ENCODE measurements at regions not wholly inside any gene's neighbourhood (a gene's known extent, or its start where the extent isn't known, plus 50 kb on each side); places are given as distances from the start of the nearest gene placed in this dataset.
A peak's percentile ranks its signal among the peaks of the same experiment; 100 is the strongest.

DNA sequence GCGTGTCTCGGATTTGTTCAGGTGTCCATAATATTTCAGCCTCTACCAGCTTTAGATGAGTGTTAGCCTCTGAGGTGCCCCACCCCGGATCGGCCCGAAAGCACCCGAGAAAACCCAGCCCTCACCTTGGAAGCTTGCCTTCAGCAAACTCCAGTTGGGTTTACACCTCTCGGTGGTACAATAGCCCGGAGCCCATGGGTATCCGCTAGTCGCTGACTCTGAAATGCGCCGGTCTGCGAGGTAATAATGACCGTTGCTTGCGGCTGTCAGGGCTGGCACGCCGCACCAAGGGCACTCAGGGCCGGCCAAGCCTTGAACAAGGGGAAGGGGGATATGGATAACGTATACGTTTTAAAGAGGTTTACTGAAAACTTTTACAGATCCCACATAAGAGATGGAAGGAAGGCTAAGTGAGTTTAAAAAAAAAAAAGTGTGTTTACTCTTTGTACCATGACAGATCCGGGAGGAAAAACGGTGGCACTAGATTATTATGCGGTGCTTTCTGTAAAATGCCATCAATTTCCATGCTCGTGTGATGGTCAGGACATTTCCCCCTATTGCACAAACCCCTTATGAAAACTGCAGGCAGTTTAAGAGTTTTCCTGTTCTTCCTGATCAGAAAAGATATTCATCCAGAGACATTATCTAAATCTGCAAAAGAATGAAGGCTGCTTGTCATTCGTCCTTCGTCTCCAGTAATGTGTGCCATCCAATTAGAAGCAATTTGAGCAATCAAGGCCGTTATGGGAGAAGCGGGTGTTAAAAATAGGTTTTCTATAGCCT is 124.2 kb downstream of the TMEM161B start:
- ChIA-PET POLR2A (no interaction called here), CTCF (no interaction called here)
- H3K4me1 Mint-ChIP-seq = peaks cover 20% of the 10 kb centered on the region
- H3K36me3 Mint-ChIP-seq (ENCODE audit: low read depth) = peaks cover 4% of the 10 kb centered on the region
- no peak overlapping the region for H3K4me3 Mint-ChIP-seq
- no peak for DNase-seq
- no peak overlapping the region for H3K27ac Mint-ChIP-seq
- no peaks in the 10 kb centered on the region for H3K9me3 Mint-ChIP-seq
- H3K27me3 Mint-ChIP-seq = peaks cover 23% of the 10 kb centered on the region

DNA sequence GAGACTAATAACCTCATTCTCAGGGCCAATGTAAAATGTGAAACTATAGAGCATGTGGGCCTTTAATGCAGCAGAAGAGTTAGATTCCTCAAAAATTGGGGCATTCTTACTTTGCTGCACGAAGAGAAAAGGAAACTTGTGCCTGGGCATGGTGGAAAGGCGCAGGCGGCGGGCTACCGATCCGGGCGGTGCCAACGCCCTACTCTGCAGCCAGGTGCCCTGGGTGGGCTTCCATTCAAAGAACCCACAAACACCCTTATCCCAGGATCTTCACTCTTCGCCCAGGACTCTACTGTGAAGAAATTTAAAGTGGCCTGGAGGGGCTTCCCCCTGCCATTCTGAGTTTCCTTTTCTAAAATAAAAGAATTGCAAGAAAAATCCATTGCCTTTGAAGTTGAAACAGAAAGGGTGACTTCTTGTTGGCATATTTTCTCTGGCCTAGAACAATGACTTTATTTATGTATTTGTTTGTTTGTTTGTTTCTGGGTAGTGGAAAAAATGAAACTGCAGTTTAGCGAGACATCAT is 124.9 kb downstream of the TMEM161B start:
- no peak overlapping the region for H3K27ac Mint-ChIP-seq
- no peak overlapping the region for H3K4me3 Mint-ChIP-seq
- H3K9me3 Mint-ChIP-seq = no peaks in the 10 kb centered on the region
- H3K36me3 Mint-ChIP-seq (ENCODE audit: low read depth) = peaks cover 4% of the 10 kb centered on the region
- ChIA-PET CTCF (no interaction called here), POLR2A (interaction anchor here (0.6 kb wide), 1 partner anchor 289 kb away, joined by 5 read pairs; no protein-coding TSS in a partner anchor)
- no peak for DNase-seq
- peaks cover 20% of the 10 kb centered on the region for H3K4me1 Mint-ChIP-seq
- H3K27me3 Mint-ChIP-seq = peaks cover 24% of the 10 kb centered on the region

DNA sequence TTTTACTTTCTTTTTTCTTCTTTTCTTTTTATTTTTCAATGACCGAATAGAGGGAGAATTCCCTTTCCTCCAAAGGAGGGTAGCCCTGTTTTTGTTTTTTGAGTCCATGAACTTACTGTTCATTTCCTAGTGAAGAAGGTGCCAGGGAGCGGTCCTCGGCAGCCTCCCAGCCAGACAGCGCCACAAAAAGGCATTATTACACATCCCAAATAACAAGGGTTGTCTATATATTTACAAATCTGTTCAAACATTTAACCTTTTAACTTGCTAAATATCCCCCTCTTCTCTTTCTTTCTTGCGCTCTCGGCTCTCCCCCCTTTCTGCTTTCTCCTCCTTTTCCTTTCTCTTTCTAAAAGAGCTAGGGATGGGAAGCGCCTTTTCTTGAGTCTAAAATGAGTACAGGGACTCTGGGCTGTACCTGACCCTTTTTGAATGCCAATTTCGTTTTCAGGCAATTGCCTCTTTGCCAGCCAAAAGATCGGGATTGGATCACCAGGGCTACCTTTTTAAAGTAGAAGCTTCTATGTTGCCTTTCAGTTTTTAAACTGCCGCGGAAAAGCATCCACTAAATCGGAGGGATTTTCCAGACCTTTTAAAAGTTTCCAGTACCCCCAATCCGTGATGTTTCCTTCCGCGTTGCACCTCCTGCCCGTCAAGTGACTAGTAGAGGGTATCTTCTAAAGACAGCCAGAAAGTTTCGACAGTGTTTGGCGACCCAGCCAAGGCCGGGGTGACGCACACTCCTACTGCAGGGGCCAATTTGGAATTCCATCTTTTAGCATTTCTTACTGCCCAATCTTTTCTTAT is 125.6 kb downstream of the TMEM161B start:
- Mint-ChIP-seq H3K36me3 (ENCODE audit: low read depth) (peaks cover 4% of the 10 kb centered on the region), H3K9me3 (no peaks in the 10 kb centered on the region), H3K4me1 (peaks cover 20% of the 10 kb centered on the region), H3K27me3 (peaks cover 19% of the 10 kb centered on the region), H3K27ac (no peak overlapping the region), H3K4me3 (no peak overlapping the region)
- DNase-seq = no peak
- ChIA-PET POLR2A (interaction anchor here (0.6 to 0.7 kb wide), 2 partner anchors 60 to 290 kb away, joined by 3 to 5 read pairs; no protein-coding TSS in a partner anchor), CTCF (no interaction called here)

DNA sequence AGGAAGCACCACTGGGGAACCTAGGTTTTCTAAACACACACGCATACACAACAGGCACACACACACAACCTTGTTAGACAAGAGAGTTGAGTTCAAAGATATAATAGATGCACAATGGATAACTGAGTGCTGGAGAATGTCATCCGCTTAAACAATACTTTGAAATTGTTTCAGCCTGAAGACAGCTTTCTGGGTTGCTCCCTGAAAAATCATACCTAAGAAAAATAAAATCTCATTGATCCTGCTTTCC is 126.1 kb downstream of the TMEM161B start:
- Mint-ChIP-seq H3K4me3 (no peak overlapping the region), H3K4me1 (peaks cover 20% of the 10 kb centered on the region), H3K36me3 (ENCODE audit: low read depth) (peaks cover 4% of the 10 kb centered on the region), H3K9me3 (no peaks in the 10 kb centered on the region), H3K27ac (no peak overlapping the region), H3K27me3 (peaks cover 14% of the 10 kb centered on the region)
- no peak for DNase-seq
- POLR2A ChIA-PET = interaction anchor here (0.7 kb wide), 1 partner anchor 61 kb away, joined by 3 read pairs; no protein-coding TSS in a partner anchor
- CTCF ChIA-PET = no interaction called here

DNA sequence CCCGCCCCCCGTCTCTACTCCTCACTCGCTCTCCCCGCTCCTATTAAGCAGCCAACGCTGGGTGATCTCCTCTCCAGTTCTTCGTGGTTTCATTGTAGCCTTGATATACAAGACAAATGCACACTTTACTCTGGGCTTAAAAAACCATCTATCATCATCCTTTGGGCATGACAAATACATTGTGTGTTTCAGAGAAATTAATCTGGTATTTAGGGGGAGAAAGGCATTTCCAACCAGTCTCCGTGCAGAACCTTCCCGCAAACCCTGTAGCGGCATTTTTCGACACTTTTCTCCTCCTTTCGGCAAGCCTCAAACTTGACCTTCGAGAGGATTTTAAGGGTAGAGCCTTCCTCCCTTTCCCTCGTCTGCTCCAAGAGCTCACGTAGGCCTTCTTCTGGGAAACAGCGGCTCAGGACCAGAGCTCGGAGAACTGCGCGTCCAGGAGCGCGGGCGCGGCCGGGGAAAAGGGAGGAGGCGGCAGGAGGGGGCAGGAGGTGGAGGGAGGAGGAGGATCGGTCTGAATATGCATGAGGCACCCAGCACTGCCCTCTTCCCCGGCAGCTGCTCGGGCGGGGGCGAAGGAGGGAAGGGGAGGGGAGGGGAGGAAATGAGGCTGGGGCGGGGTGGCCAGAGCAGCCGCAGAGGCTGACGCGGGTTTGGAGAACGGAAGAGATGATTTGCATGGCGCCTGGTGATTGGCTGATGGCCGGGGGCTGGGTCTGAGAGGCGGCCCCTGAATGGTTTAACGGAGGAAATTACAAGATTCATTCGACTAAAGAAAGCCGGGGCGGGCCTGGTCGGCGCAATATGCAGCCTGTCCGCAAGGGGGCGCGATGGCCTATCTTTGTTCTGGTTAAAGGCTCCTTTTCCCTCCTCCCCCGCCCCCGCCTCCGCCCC is 127.5 kb downstream of the TMEM161B start:
- DNase-seq = peak; percentile 91
- no peaks in the 10 kb centered on the region for H3K9me3 Mint-ChIP-seq
- ChIA-PET CTCF (interaction anchor here (0.6 kb wide), 1 partner anchor 47 kb away, joined by 3 read pairs; no protein-coding TSS in a partner anchor), POLR2A (no interaction called here)
- no peak overlapping the region for H3K27ac Mint-ChIP-seq
- H3K27me3 Mint-ChIP-seq = peaks cover 13% of the 10 kb centered on the region
- peaks cover 4% of the 10 kb centered on the region for H3K36me3 Mint-ChIP-seq (ENCODE audit: low read depth)
- H3K4me3 Mint-ChIP-seq = no peak overlapping the region
- H3K4me1 Mint-ChIP-seq = peaks cover 20% of the 10 kb centered on the region

DNA sequence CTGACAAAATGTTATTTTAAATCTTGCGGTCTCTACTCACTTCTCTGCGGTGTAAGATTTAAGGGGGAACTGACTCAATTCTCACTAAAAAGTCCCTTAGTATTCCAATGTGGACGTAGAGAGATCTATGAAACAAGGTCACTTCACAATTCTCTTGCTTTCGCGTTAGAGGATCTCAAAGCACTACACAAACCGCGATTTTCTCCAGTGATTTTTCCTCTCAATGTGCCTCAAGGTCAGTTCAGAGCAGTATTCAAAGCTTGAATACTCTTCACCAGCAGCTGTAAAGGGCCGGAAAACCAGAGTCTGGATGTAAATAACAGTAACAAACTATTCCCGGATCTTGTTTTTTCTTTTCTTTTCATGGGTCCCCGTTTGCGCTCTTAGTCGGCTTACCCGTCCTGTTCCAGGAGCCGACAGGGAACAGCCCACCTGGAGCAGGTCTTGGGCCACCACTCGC is 128.2 kb downstream of the TMEM161B start:
- peaks cover 15% of the 10 kb centered on the region for H3K27me3 Mint-ChIP-seq
- H3K36me3 Mint-ChIP-seq (ENCODE audit: low read depth) = peaks cover 4% of the 10 kb centered on the region
- POLR2A ChIA-PET = no interaction called here
- no peaks in the 10 kb centered on the region for H3K9me3 Mint-ChIP-seq
- H3K4me1 Mint-ChIP-seq = peaks cover 14% of the 10 kb centered on the region
- CTCF ChIA-PET = interaction anchor here (0.6 kb wide), 1 partner anchor 47 kb away, joined by 3 read pairs; no protein-coding TSS in a partner anchor
- no peak overlapping the region for H3K27ac Mint-ChIP-seq
- no peak overlapping the region for H3K4me3 Mint-ChIP-seq
- DNase-seq = no peak

DNA sequence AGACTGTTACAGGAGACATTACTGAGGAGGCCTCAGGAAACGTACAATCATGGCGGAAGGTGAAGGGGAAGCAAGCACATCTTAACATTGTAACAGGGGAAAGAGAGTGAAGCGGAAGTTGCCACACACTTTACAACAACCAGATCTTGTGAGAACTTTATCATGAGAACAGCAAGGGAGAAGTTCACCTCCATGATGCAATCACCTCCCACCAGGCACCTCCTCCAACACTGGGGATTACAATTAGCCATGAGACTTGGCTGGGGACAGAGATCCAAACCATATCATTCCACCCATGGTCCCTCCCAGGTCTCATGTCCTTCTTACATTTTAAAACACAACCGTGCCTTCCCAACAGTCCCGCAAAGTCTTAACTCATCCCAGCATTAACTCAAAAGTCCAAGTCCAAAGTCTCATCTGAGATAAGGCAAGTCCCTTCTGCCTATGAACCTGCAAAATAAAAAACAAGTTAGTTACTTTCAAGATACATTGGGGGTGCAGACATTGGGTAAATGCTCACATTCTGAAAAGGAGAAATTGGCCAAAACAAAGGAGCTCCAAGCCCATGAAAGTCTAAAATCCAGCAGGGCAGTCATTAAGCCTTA is 138.3 kb downstream of the TMEM161B start:
- no peak for DNase-seq
- Mint-ChIP-seq H3K4me3 (no peak overlapping the region), H3K4me1 (no peaks in the 10 kb centered on the region), H3K9me3 (no peaks in the 10 kb centered on the region), H3K27me3 (peaks cover 9% of the 10 kb centered on the region), H3K27ac (no peak overlapping the region), H3K36me3 (ENCODE audit: low read depth) (no peaks in the 10 kb centered on the region)
- POLR2A ChIA-PET = no interaction called here
- CTCF ChIA-PET = no interaction called here

DNA sequence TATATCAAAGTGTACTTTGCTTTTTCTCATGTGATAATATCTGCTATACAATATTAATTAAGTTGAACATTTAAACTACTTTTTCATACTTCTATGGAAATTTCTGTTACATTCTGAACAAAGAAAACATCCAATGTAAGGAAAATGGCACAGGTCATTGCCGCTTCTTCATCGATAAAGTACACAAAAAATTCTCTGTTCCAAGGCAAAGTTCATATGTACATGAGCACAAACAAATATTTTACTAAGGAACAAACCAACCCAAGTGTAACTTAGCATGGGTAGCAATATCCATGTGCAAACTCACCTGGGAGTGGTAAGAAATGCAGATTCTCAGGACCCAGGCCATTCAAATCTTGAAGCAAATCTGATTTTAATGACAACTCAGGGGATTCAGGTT is 139.8 kb downstream of the TMEM161B start:
- Mint-ChIP-seq H3K4me1 (no peaks in the 10 kb centered on the region), H3K9me3 (no peaks in the 10 kb centered on the region), H3K4me3 (no peak overlapping the region), H3K27ac (no peak overlapping the region), H3K36me3 (ENCODE audit: low read depth) (no peaks in the 10 kb centered on the region), H3K27me3 (peaks cover 9% of the 10 kb centered on the region)
- ChIA-PET CTCF (no interaction called here), POLR2A (no interaction called here)
- DNase-seq = no peak

DNA sequence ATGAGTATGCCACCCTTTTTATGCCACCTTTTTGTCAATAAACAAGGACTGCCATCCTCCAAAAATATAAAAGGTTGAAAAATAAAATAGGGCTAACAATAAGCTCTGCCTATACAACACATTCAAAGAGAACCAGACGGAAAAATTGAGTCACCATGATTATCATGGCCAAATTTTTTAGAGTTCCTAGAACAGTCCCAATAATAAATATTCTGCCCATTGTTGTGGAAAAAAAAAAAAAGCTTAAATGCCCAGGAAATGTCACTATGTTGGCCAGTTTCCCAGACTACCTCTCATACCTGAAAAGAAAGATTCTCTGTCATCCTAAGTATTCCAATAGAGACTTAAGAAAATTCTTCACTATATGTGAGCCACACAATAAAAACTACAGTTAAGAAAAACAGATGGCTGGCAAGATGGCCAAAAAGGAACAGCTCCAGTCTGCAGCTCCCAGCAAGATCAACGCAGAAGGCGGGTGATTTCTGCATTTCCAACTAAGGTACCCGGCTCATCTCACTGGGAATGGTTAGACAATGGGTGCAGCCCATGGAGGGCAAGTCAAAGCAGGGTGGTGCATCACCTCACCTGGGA is 149.0 kb downstream of the TMEM161B start:
- no peak overlapping the region for H3K27ac Mint-ChIP-seq
- DNase-seq = no peak
- POLR2A ChIA-PET = no interaction called here
- CTCF ChIA-PET = interaction anchor here (0.7 kb wide), 1 partner anchor 219 kb away, joined by 3 read pairs; no protein-coding TSS in a partner anchor
- H3K27me3 Mint-ChIP-seq = peaks cover 8% of the 10 kb centered on the region
- no peaks in the 10 kb centered on the region for H3K36me3 Mint-ChIP-seq (ENCODE audit: low read depth)
- no peak overlapping the region for H3K4me3 Mint-ChIP-seq
- H3K4me1 Mint-ChIP-seq = no peaks in the 10 kb centered on the region
- no peaks in the 10 kb centered on the region for H3K9me3 Mint-ChIP-seq

DNA sequence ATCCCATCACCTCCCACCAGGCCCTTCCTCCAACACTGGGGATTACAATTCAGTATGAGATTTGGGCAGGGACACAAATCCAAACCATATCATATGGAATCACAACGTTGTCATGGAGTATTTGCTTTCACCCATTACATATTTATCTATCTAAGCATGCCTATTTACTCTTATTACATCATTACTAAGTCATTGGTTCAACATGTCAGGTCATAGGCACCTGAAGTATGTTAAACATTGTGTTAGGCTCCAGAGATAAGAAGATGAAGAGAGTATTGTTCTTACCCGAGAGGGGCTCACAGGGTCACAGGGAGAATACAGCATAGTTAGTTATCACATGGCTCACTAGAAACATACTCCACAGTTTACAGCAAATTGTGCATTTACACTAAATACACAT is 150.5 kb downstream of the TMEM161B start:
- Mint-ChIP-seq H3K36me3 (ENCODE audit: low read depth) (no peaks in the 10 kb centered on the region), H3K4me3 (no peak overlapping the region), H3K27me3 (peaks cover 8% of the 10 kb centered on the region), H3K9me3 (no peaks in the 10 kb centered on the region), H3K27ac (no peak overlapping the region), H3K4me1 (no peaks in the 10 kb centered on the region)
- POLR2A ChIA-PET = no interaction called here
- DNase-seq = no peak
- CTCF ChIA-PET = no interaction called here

DNA sequence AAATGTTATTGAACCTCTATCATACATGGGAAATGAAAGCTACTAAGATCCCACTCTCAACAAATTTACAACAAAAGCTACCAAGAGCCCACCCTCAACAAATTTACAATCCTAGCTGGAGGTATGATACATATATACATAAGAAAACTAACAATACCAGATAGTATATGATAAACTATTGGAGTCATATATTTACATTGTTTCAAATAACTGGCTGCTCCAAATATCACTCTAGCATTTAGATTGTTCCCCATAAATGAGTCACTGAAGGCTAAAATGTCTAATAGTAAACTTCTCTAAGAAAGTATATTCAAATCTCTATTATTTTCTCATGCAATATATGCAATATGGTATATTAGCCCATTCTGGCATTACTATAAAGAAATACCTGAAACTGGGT is 151.1 kb downstream of the TMEM161B start:
- no peaks in the 10 kb centered on the region for H3K4me1 Mint-ChIP-seq

DNA sequence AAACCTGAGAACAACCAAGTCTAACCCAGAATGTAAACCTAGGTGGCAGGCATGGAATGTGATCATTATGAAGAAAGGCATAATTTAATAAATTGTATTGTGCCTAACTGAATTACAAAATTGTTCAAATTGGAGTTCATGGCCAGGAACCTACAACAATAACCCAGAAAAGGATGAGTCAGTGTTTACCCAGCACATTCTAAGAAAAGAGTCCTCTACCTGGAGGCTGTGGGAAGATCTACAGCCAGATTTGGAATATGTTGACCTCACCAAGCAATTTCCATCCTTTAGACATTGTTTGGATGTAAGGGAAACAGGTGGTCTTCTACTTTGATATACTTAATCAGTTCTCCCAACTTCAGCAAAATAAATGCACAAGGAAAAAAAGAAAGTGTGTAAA is 152.2 kb downstream of the TMEM161B start:
- no peak overlapping the region for H3K4me3 Mint-ChIP-seq
- H3K4me1 Mint-ChIP-seq = no peaks in the 10 kb centered on the region
- H3K9me3 Mint-ChIP-seq = no peaks in the 10 kb centered on the region
- peaks cover 7% of the 10 kb centered on the region for H3K27me3 Mint-ChIP-seq
- no peak for DNase-seq
- CTCF ChIA-PET = no interaction called here
- H3K36me3 Mint-ChIP-seq (ENCODE audit: low read depth) = no peaks in the 10 kb centered on the region
- H3K27ac Mint-ChIP-seq = no peak overlapping the region
- POLR2A ChIA-PET = no interaction called here

More for the DNA sequence above, 151.1 kb downstream of the TMEM161B start:
- Mint-ChIP-seq H3K27me3 (peaks cover 6% of the 10 kb centered on the region), H3K36me3 (ENCODE audit: low read depth) (no peaks in the 10 kb centered on the region), H3K9me3 (no peaks in the 10 kb centered on the region), H3K4me3 (no peak overlapping the region), H3K27ac (no peak overlapping the region)
- POLR2A ChIA-PET = no interaction called here
- no peak for DNase-seq
- CTCF ChIA-PET = no interaction called here

Measured in activated CD4-positive, alpha-beta T cell treated with anti-CD3 and anti-CD28 coated beads, Interleukin-2, amount 10 ng/mL, durations not matched to agents 7 days and 5 days (primary cell).